DMS53 treated with DMSO at 0.1 percent for 48 hours (cell line): ENCODE measurements at regions not wholly inside any gene's neighbourhood (a gene's known extent, or its start where the extent isn't known, plus 50 kb on each side); places are given as distances from the start of the nearest gene placed in this dataset.
A peak's percentile ranks its signal among the peaks of the same experiment; 100 is the strongest.

Experiments used
- DNase-seq: peaks from one replicate; lab custom pipeline; 2025; ENCODE audit not compliant: unreplicated experiment; lab: John Stamatoyannopoulos, UW

DNA sequence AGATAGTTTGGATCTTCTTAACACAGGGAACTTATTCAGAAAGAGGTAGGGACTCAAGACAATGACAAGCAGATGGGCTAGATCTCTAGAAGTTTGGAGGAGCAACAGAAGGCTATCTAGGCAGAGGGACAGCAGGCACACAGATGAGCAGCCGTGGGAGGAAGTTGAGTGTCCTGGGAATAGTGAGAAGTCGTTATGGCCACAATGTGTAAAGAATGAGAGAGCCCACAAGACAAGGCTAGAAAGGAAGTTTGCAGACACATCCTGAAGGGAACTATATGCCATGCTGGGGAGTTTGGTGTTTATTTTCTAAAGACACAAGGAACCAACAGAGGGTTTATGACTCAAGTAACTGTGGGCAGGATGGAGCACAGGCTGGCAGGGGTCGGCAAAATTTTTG, 160.6 kb downstream of the PALM2AKAP2 start:
- DNase-seq: no peak

DNA sequence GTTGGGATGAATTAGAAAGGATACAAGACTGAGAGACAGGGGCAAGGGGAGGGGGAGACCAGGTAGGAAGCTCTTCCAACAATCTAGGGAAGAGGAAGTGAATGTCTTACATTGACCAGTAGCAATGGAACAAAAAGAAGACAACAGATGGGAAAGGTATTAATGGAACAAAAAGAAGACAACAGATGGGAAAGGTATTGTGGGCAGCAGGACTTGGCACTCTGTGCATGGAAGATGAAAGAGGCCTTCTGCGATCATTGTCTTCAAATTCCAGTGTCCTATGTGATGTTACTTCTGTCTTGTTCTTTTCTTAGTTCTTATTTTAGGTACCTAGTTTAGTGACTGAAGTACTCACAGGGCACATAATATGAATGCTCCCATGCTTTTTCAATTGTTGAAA, 161.8 kb downstream of the PALM2AKAP2 start:
- no peak for DNase-seq

DNA sequence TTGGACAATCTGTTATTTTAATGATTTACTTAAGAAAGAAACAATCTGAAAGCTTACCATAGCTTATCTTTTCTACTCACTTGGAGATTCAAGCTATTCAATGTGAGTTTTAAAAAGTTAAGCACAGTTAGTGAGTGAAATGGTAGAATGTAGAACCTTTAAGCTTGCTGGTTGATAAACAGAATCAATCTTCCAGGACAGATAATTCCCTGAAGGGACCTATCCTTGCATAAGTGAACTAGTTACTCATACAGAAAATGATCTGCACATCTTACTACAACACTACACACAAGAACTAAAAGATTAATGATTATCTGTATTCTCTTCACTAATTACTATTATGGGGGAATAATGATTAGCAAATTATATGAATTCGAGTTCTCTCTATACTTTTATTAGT, 165.6 kb downstream of the PALM2AKAP2 start:
- no peak for DNase-seq

DNA sequence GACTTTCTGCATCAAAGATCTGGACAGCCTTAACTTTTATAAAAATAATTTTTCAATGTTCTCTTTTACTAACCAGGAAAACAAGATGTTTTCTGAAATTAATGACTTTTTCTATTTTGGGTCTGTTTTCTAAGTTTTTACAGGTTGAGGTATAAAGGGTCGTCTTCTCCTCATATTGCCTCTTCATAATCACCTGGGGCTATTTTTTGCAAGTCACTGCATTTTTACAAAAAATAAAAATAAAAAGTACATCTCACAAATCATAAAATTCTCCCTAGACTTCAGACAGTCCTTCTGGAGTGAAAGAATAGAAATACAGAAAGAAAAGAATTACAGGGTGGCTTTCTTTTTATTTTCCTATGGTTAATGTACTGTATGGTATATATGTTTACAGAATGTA, 168.5 kb downstream of the PALM2AKAP2 start:
- DNase-seq: no peak

DNA sequence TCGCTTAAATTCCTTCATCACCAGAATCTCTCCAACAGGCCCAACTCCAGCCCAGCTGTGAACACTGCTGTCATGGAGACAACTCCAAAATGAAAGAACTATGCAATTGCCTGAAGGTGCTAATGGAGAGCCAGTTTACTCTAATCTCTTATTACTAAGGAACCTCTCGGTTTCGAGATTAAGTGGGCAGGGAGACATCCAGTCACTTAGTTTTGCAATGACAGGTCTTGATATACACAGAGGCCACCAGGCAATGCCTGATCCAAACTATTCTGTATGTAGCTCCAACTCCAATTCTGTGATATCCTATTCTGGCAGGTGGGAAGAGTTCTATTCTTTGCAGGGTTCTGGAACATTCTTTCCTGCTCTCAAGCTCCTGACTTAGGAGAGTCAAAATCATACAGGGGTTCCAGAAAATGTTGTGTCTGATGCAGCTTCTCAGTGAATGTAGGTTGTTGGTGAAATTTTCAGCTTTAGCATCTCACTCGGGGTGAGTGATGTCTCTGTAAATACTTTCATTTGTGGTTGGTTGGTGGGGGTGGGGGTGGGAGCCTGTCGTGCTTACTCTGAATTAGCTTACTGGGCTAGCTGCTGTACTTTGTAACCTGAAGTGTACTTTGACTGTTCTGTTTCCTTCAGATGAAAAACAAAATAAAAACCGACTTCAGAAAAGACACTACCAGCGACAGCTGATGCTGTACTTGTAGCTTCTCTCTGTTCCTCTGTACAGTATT, 170.9 kb downstream of the PALM2AKAP2 start:
- no peak for DNase-seq

DNA sequence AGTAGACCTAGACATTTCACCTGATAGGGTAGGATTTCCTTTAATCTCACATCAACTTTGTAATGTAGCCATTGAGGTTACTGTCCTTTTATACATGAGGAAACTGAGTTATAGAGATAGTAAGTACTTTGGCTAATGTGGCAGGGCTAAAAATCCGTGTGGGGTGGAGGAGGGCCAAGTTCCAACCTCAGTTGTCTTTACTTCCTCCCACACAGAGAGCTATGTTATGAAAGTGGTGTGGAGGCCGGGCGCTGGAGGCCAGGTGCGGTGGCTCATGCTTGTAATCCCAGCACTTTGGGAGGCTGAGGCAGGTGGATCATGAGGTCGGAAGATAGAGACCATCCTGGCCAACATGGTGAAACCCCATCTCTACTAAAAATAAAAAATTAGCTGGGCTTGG, 173.3 kb downstream of the PALM2AKAP2 start:
- no peak for DNase-seq

DNA sequence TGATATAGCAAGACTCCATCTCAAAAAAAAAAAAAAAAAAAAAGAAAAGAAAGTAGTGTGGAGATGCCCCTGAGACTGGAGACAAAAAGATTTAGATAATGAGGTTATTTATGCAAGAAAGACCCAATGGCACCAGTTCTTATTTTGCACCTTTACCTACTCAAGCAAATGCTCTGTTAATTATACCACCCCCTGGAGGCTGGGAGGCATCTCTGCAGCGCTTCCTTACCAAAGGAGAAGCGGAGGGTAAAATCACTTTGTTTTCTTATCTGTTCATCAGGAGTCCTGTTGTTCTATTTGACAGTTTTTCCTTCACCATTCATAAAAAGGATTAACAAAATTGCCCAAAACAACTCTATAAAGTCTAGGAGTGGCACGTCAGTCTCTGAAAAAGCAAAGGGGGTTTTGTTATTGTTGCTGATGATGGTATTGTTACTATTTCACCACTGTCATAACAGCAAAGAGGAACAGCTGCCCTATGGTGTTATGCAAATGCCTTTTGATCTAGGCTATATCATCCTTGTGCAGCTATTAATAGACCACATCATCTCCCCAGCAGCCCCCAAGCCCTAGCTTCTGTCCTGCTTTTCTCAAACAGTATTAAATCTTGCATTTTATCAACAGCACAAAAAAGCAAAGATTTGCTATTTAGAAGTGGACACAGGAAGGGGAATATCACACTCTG, 174.0 kb downstream of the PALM2AKAP2 start:
- no peak for DNase-seq

DNA sequence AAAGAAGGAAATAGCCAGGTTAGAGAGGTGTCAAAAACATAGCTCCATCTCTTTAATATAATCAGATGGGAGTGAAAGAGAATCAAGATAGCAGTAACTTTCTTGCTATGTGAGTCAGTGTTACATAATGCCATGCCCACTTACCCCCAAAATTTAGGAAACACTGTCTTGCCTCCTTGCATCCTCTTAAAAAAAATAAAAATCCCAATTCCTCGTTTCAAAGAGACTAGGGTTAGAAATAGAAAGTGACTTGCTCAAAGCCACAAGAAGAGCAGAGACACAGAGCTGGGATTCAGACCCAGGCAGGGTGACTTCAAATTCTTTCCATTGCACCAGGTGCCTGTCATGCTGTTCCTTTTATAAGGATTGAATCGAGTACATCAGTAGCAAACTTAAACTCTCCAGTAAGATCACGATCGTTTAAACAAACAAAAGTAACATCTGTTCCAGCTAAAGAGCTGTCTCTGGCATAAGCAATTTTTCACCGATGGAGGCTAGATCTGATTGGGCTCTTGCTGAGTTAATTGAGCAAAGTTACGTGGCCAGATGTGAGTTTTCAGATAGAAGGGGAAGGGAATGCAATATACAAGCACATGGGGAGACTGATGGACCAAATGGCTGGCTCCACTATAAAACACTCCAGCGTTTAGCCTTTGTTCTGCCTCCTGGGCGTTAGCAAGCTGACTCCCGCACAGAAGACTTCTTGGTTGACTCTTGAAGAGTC, 176.9 kb downstream of the PALM2AKAP2 start:
- no peak for DNase-seq

DNA sequence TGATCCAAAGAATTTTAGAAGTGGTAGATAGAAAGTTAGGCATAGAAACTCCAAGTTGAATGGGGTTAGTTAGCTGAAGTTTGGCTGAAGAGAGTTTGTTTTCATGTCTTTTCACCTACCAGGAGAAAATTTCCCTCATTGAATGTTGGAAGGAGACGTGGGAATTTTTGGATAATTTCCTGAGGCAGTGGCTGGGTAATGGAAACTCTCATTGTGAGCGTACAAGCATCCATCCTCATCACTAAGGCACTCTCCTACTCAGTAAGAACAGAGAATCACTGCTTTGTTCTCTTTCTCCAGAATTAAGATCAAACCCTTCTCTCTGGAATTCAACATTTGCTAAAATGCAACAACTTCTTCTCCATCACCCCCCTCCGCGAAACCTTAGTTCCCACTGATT, 179.7 kb downstream of the PALM2AKAP2 start:
- no peak for DNase-seq

DNA sequence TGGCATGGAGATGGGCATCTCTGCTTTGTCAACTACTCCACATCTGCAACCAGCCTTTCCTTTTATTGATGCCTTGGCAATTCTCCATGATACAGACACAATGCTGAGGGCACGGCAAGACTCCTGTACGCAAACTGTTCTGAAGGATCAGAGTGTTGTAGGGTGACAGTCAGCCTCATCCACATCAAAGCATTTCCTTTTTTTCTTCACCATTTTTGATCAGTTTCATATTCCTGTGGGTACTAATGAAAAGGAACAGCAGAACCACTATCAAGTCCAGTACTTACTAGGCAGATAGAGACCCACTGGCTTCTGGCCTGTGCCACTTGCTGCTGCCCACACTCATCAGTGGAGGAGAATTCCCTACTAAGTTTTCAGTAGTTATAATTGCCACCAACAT, 181.6 kb downstream of the PALM2AKAP2 start:
- no peak for DNase-seq

DNA sequence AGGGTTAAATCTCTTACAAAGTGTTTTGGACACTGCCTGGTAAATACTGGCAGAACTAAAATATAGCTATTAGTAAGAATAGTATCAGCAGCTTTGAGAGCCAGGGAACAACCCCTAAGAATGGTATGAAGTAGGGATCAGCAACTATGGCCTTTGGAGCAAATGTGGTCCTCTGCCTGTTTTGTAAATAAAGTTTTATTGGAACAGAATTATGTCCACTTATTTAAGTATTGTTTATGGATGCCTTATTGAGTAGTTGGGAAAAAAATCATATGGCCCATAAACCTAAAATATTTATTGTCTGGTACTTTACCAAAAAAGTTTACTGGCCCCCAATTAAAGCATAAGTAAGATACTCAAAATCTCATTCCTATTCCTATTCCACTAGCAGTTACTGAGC, 182.2 kb downstream of the PALM2AKAP2 start:
- no peak for DNase-seq

DNA sequence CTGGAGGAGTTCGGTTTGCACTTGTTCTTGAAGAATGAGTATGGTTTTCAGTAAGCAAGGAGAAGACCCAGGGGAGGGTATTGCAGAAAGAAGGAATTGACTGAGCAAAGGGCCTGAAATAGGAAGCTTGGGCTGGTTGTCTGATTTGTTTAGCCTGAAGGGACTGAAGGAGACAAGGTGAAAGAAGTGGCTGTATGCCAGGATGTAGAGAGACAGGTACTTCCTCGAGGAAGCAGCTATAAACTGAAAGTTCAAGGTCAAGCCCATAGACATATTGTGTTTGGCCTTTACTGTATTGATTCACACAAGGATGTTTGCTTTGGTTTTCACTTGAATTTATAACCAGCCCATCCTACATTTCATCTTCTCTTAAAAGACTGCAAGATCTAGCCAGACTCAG, 183.1 kb downstream of the PALM2AKAP2 start:
- DNase-seq: peak; percentile 16

DNA sequence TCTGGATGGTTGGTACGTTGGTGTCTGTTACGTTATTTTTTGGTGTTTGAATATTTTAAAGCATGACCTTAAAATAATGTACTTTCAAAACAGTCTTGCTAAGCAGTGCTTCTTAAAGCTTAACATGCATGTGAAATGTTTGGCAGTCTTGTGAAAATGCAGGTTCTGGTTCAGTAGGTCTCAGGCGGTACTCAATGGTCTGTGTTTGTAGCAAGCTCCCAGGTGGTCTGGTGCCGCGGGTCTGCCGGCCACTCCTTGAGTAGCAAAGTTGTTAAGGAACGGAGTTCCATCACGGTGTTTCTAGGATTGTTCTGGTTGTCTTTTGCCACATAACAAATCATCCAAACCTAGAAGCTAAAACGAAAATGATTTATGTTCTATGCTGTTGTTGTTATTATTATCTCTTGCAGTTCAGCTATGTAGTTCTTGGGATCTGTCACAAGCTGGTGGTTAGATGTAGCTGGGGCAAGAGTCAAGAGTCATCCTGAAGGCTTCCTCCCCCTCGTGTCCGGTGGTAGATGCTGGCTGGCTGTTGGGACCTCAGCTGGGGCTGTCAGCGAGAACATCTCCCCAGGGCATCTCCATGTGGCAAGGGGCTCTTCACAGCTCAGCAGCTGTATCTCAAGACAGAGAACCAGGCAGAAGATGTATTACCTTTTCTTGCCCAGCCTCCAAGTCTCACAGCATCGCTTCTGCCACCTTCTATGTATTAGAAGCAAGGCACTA, 186.8 kb downstream of the PALM2AKAP2 start:
- no peak for DNase-seq

DNA sequence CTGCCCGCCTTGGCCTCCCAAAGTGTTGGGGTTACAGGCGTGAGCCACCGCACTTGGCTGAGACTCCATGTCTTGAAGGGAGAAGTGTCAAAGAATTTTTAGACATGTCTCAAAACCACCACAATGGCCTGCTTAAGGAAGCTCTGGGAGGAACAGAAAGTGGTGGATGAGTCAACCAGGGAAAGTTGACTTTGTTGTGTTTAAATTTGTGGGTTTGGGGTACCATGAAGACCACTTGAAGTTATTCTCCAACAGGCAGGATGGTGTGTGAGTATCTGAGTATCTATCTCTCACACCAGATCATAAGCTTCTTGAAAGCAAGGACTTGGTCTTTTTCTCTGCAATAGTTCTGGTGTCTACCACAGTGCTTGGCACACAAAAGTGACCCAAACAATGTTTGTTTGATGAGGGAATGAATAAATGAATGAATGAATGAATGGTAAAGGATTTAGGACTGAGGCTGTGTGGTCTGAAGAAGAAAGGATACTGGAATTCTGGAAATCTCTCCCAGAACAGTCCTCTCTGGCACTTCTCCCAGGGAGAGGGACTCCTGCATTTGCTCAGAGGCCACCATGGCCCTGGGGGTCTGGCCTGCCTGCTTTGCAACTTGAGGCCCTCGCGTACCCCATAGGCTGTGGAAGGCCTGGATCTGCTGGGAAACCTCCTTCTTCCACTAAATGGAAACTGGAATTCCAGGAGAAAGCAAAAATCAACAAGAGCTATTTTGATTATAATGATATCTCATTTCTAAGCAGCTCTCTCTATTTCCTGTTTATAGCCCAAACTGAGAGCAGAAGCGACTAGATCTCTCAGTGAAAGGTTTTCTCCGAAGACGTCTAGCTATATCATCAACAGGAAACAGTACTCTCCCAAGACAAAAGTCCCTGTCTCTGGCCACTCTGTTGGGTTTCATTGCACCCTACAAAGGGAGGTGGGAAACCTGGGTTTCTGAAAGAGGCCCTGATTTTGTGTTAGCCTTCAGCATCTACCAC, 187.9 kb downstream of the PALM2AKAP2 start:
- DNase-seq: no peak

DNA sequence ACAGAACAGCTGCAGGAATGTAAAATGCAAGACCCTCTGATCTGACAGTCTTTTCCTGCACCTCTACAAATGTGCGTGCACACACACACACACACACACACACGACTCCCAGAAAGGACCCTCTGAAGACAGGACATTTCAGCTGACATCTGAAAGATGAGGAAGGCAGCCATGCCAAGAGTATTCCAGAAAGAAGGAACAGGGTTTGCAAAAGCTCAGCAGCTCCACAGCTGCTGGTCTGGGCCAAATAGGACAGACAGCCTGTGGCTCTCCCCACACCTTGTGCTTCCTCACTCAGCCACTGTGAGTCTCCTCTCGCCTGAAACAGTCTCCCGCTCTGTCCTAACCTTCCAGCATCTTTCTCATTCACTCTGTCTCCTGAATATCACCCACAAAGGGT, 189.0 kb downstream of the PALM2AKAP2 start:
- no peak for DNase-seq

DNA sequence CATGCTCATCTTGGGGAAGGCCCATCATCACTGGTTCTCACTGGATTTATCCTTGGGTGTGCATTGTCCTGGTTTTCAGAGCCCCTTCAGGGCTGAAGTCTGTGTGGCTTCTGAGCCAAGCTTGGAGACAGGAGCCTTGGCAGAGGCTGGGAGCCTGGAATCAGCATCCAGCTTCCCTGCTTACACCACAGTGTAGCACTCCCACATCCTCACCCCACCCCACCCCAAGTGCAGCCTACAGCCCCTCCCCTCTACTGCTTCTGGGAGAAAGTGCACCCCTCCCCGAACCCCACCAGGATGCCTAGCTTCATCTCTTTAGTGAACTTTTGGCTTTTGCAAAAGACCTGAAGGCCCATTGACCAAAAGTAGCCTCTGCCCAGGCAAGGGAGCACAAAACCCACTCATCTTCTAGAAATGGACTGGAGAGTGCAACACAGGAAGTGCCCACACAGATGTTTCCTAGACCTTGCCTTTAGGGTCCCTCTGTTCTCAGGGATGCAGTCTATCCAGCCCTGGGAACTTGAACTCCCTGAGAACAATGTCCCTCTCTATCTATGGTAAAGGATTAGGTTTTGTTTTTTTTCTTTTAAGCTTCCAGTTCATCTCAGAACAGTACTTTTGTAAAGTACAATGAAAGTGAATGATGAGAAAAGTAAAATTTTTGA, 189.7 kb downstream of the PALM2AKAP2 start:
- no peak for DNase-seq

DNA sequence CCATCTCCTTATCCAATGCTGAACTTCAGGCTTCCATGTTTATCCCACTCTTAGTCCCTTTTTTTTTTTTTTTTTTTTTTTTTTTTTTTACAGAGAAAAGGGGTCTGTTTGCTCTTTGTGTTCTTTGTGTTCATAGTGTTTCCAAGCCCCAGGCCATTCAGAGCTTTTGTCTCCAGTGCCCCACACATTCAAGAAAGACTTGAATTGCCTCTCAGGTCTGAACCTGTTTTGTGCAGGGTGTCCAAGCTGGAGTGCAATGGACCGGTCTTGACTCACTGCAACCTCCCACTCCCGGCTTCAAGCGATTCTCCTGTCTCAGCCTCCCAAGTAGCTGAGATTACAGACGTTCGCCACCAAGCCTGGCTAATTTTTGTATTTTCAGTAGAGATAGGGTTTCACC, 191.2 kb downstream of the PALM2AKAP2 start:
- no peak for DNase-seq

DNA sequence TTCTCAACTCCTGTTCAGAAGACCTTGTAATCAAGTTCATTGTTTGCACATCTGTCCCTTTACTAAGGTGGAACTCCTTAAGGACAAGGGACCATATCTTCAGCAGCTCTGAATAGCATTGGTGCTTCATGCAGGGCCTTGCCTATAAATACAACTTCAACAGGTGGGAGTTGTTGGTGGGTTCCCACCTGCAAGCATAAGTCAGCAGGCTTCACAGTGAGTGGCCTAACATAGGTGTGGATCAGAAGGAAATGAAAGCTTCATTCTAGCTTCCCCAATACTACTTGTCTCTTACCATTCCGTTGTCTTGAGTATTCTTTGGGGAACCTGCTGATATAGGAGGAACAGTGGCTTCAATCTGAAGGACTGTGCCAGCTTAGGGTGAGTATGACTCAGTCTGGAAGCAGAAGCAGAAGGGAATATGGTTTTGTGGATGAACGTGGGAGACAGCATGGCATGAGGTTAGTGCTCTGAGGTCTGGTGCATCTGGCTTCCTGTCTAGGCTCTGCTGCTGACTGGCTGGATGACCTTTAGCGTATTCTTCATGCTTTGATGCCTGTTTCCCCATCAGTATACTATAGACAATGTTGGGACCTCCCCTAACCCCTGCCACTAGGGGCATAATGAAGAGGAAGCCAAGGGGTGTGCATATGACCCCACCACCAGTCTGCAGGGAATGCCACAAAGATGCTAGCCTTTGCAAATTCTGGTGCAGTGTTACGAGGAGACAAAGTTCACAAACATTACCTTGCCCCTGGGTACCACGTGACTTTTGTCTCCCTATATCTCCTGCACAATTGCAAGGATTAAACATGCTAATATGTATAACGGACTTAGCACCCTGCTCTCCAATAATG, 192.3 kb downstream of the PALM2AKAP2 start:
- DNase-seq: no peak

DNA sequence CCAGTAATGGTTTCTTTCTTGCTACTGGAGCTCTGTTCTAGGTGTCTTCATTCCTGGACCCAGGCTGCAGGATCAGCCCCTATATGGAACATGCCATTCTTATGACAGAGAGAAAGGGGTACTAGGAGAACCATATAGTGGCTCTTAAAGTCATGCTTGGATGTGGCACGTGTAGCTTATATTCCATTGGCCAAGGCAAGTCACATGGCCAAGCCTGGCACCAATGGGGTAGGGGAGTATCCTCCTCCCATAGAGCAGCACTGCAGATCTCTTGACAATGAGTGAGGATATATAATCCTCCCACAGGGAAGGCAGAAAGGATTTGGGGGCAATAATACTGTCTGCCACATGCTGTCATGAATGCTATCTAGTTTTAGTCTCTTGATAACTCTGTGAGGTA, 193.3 kb downstream of the PALM2AKAP2 start:
- DNase-seq: no peak
